CD4-positive, alpha-beta T cell (primary cell): ENCODE measurements at regions not wholly inside any gene's neighbourhood (a gene's known extent, or its start where the extent isn't known, plus 50 kb on each side); places are given as distances from the start of the nearest gene placed in this dataset.
"Not testable (repeated sequence)": the region's sequence is repeated elsewhere in the genome, so short reads cannot be mapped to it uniquely, and the experiment has no call there.

Experiments
- ATAC-seq: fragments of 200-7000 bp; cut with Tn5 transposase; one replicate; pipeline ENCODE4 v1.10.0; 2022; ENCODE audit warnings: mild to moderate bottlenecking; ENCODE audit not compliant: poor library complexity
- CTCF ChIA-PET: fragments of 350-600 bp; sonication (Branson Sonifier 250); formaldehyde crosslinking; loops from one replicate; lab custom pipeline; 2021; ENCODE audit warnings: antibody characterized with exemption, inconsistent platforms; lab: Charles Lee
- POLR2A ChIA-PET: fragments of 350-600 bp; sonication (Branson Sonifier 250); formaldehyde crosslinking; loops from one replicate; lab custom pipeline; 2021; ENCODE audit warnings: antibody characterized with exemption, inconsistent platforms; lab: Charles Lee
- DNase-seq, 14 experiments: peaks; one replicate each; pipeline ENCODE4 v3.0.0-alpha.2; 2013 to 2020; ENCODE audit warnings: mixed read lengths in 2 of 14
- H3K27ac ChIP-seq, 2 donors: one replicate each; pipeline versions ENCODE4 v1.5.1 to v1.7.0; 2013; ENCODE audit warnings: low read length in 2 of 2, low read depth in 1 of 2, mild to moderate bottlenecking in 1 of 2
- H3K27me3 ChIP-seq, 2 experiments: 1 replicate in 1 of 2; 2 replicates in 1 of 2; pipeline versions ENCODE4 v1.6.1 to v1.7.0; 2013; ENCODE audit warnings: low read length in 2 of 2, control low read depth in 1 of 2, mild to moderate bottlenecking in 1 of 2, moderate library complexity in 1 of 2; ENCODE audit not compliant: insufficient read depth in 2 of 2, control insufficient read depth in 1 of 2
- H3K36me3 ChIP-seq: one replicate; pipeline ENCODE4 v1.6.1; 2013; ENCODE audit warnings: low read length, control low read depth; ENCODE audit not compliant: insufficient read depth
- H3K4me1 ChIP-seq: one replicate; pipeline ENCODE4 v1.6.1; 2013; ENCODE audit warnings: low read length, control low read depth; ENCODE audit not compliant: insufficient read depth
- H3K4me3 ChIP-seq: one replicate; pipeline ENCODE4 v1.5.1; 2013; ENCODE audit warnings: mild to moderate bottlenecking, low read length, moderate library complexity
- H3K9me3 ChIP-seq, 2 experiments: 1 replicate in 1 of 2; 2 replicates in 1 of 2; pipeline versions ENCODE4 v1.6.1 to v1.7.0; 2013; ENCODE audit warnings: low read length in 2 of 2, mild to moderate bottlenecking in 2 of 2, control low read depth in 1 of 2, moderate library complexity in 1 of 2; ENCODE audit not compliant: control insufficient read depth in 1 of 2, insufficient read depth in 1 of 2
- H3K27ac Mint-ChIP-seq: one replicate; pipeline ENCODE4 v1.8.0; 2020; ENCODE audit warnings: mixed read lengths
- H3K27me3 Mint-ChIP-seq: one replicate; pipeline ENCODE4 v1.8.0; 2021; ENCODE audit warnings: mixed read lengths
- H3K36me3 Mint-ChIP-seq: one replicate; pipeline ENCODE4 v1.8.0; 2021; ENCODE audit warnings: low read depth, mixed read lengths
- H3K4me1 Mint-ChIP-seq: one replicate; pipeline ENCODE4 v1.8.0; 2021; ENCODE audit warnings: low read depth, mixed read lengths
- H3K4me3 Mint-ChIP-seq: one replicate; pipeline ENCODE4 v1.8.0; 2020; ENCODE audit warnings: mild to moderate bottlenecking, mixed read lengths
- H3K9me3 Mint-ChIP-seq: one replicate; pipeline ENCODE4 v1.8.0; 2020; ENCODE audit warnings: mixed read lengths
- CTCF ChIP-seq: fragments of 200-600 bp; IDR thresholded peaks from one replicate; pipeline ENCODE4 v1.8.0; 2022; ENCODE audit warnings: antibody characterized with exemption, mild to moderate bottlenecking
- intact Hi-C, 2 experiments: fragments of 100-400 bp; cut with DNase I in 1 of 2; cut with micrococcal nuclease in 1 of 2; formaldehyde crosslinking; loops; one replicate each; pipeline versions ENCODE4 v1.15.1 to v1.9.0; 2023 to 2025; cut with DNase I, micrococcal nuclease

- no peak for TF ChIP-seq CTCF
- intact Hi-C loops = no loop called here
- ChIA-PET POLR2A (no interaction called here), CTCF (no interaction called here)
- Histone ChIP-seq H3K4me3 (no peak overlapping the region), H3K4me1 (no peaks in the 10 kb centered on the region), H3K36me3 (no peaks in the 10 kb centered on the region), H3K27ac (no peak overlapping the region), H3K27me3 (no peaks in the 10 kb centered on the region), H3K9me3 (peaks cover 0 to 4% of the 10 kb centered on the region in 2 experiments)
- ATAC-seq (no peak), DNase-seq (no peak)
- H3K4me1 Mint-ChIP-seq = no peaks in the 10 kb centered on the region
- no peaks in the 10 kb centered on the region for H3K27me3 Mint-ChIP-seq
- peaks cover 3% of the 10 kb centered on the region for H3K9me3 Mint-ChIP-seq
- no peak overlapping the region for H3K27ac Mint-ChIP-seq
- H3K36me3 Mint-ChIP-seq = no peaks in the 10 kb centered on the region
- H3K4me3 Mint-ChIP-seq = no peak overlapping the region
Measured at GRCh38 chr2:66185497-66186054, 249.3 kb upstream of the MEIS1 start.

GRCh38 chr2:66177128-66177796 lies 257.7 kb upstream of the MEIS1 start:
- H3K4me1 Mint-ChIP-seq, DNase-seq, POLR2A ChIA-PET, H3K27me3 Mint-ChIP-seq, H3K9me3 Mint-ChIP-seq, H3K4me3 ChIP-seq, H3K4me3 Mint-ChIP-seq, H3K9me3 ChIP-seq, intact Hi-C loops, H3K27ac ChIP-seq, H3K36me3 ChIP-seq, H3K36me3 Mint-ChIP-seq, ATAC-seq, H3K27me3 ChIP-seq, H3K4me1 ChIP-seq, CTCF ChIA-PET, H3K27ac Mint-ChIP-seq: not testable (repeated sequence)

- H3K27ac ChIP-seq = no peak overlapping the region
- POLR2A ChIA-PET = no interaction called here
- ATAC-seq = no peak
- peaks cover 0 to 8% of the 10 kb centered on the region in 2 experiments for H3K9me3 ChIP-seq
- H3K4me1 ChIP-seq = no peaks in the 10 kb centered on the region
- H3K4me1 Mint-ChIP-seq = no peaks in the 10 kb centered on the region
- H3K27ac Mint-ChIP-seq = no peak overlapping the region
- no peak for TF ChIP-seq CTCF
- intact Hi-C loops = no loop called here
- H3K4me3 Mint-ChIP-seq = no peak overlapping the region
- no peaks in the 10 kb centered on the region for H3K36me3 Mint-ChIP-seq
- CTCF ChIA-PET = no interaction called here
- no peaks in the 10 kb centered on the region for H3K27me3 ChIP-seq
- H3K9me3 Mint-ChIP-seq = peaks cover 7% of the 10 kb centered on the region
- H3K36me3 ChIP-seq = no peaks in the 10 kb centered on the region
- H3K27me3 Mint-ChIP-seq = no peaks in the 10 kb centered on the region
- H3K4me3 ChIP-seq = no peak overlapping the region
- no peak for DNase-seq
Measured at GRCh38 chr2:66174491-66174890, 260.4 kb upstream of the MEIS1 start.

GRCh38 chr2:66173645-66174044 lies 261.3 kb upstream of the MEIS1 start:
- POLR2A ChIA-PET = no interaction called here
- H3K4me1 Mint-ChIP-seq = no peaks in the 10 kb centered on the region
- no peak overlapping the region for H3K4me3 ChIP-seq
- no peak overlapping the region for H3K27ac ChIP-seq
- peaks cover 7% of the 10 kb centered on the region for H3K9me3 Mint-ChIP-seq
- no peak overlapping the region for H3K4me3 Mint-ChIP-seq
- CTCF ChIA-PET = no interaction called here
- H3K9me3 ChIP-seq = peaks cover 0 to 10% of the 10 kb centered on the region in 2 experiments
- ATAC-seq (no peak), DNase-seq (no peak)
- H3K36me3 Mint-ChIP-seq = no peaks in the 10 kb centered on the region
- H3K27ac Mint-ChIP-seq = no peak overlapping the region
- no peak for TF ChIP-seq CTCF
- no peaks in the 10 kb centered on the region for H3K36me3 ChIP-seq
- H3K4me1 ChIP-seq = no peaks in the 10 kb centered on the region
- H3K27me3 Mint-ChIP-seq = no peaks in the 10 kb centered on the region
- H3K27me3 ChIP-seq = no peaks in the 10 kb centered on the region
- intact Hi-C loops = no loop called here
